IgD-negative memory B cell (primary cell): ENCODE measurements at regions not wholly inside any gene's neighbourhood (a gene's known extent, or its start where the extent isn't known, plus 50 kb on each side); places are given as distances from the start of the nearest gene placed in this dataset.
A peak's percentile ranks its signal among the peaks of the same experiment; 100 is the strongest.

Experiments
- H3K27ac Mint-ChIP-seq, 3 donors: one replicate each; pipeline ENCODE4 v1.8.0; 2020 to 2022; ENCODE audit warnings: mild to moderate bottlenecking in 3 of 3, mixed read lengths in 3 of 3, moderate library complexity in 1 of 3
- H3K27me3 Mint-ChIP-seq: one replicate; pipeline ENCODE4 v1.8.0; 2021; ENCODE audit warnings: mixed read lengths
- H3K36me3 Mint-ChIP-seq: one replicate; pipeline ENCODE4 v1.8.0; 2020; ENCODE audit warnings: mild to moderate bottlenecking, mixed read lengths
- H3K4me1 Mint-ChIP-seq, 3 donors: one replicate each; pipeline ENCODE4 v1.8.0; 2020 to 2022; ENCODE audit warnings: mixed read lengths in 3 of 3, mild to moderate bottlenecking in 1 of 3
- H3K4me3 Mint-ChIP-seq, 4 donors: one replicate each; pipeline ENCODE4 v1.8.0; 2020 to 2022; ENCODE audit warnings: mild to moderate bottlenecking in 4 of 4, mixed read lengths in 4 of 4, moderate library complexity in 3 of 4
- H3K9me3 Mint-ChIP-seq, 3 donors: one replicate each; pipeline ENCODE4 v1.8.0; 2020 to 2021; ENCODE audit warnings: mixed read lengths in 3 of 3, mild to moderate bottlenecking in 1 of 3

- no peak overlapping the region for H3K27ac Mint-ChIP-seq
- H3K27me3 Mint-ChIP-seq: peaks cover 26% of the 10 kb centered on the region
Observed at GRCh38 chr1:18553388-18553787, 72.7 kb downstream of the KLHDC7A start.

GRCh38 chr1:18554099-18554498 is 73.4 kb downstream of the KLHDC7A start:
- Mint-ChIP-seq H3K9me3 (peaks cover 0 to 2% (median 0%) of the 10 kb centered on the region in 3 donors), H3K27ac (no peak overlapping the region), H3K4me1 (peaks cover 0 to 7% (median 0%) of the 10 kb centered on the region in 3 donors), H3K4me3 (no peak overlapping the region), H3K27me3 (peaks cover 28% of the 10 kb centered on the region), H3K36me3 (no peaks in the 10 kb centered on the region)

More at GRCh38 chr1:18553388-18553787, 72.7 kb downstream of the KLHDC7A start:
- Mint-ChIP-seq H3K4me1 (peaks cover 0 to 4% (median 0%) of the 10 kb centered on the region in 3 donors), H3K9me3 (peaks cover 0 to 2% (median 0%) of the 10 kb centered on the region in 3 donors), H3K36me3 (no peaks in the 10 kb centered on the region), H3K4me3 (no peak overlapping the region)

GRCh38 chr1:18554597-18554996 is 73.9 kb downstream of the KLHDC7A start:
- H3K27ac Mint-ChIP-seq: no peak overlapping the region
- H3K27me3 Mint-ChIP-seq: peaks cover 33% of the 10 kb centered on the region
- H3K4me1 Mint-ChIP-seq: peaks cover 0 to 7% (median 0%) of the 10 kb centered on the region in 3 donors
- H3K4me3 Mint-ChIP-seq: no peak overlapping the region
- no peaks in the 10 kb centered on the region for H3K36me3 Mint-ChIP-seq
- peaks cover 0 to 2% (median 0%) of the 10 kb centered on the region in 3 donors for H3K9me3 Mint-ChIP-seq

GRCh38 chr1:18555036-18555435 is 74.3 kb downstream of the KLHDC7A start:
- Mint-ChIP-seq H3K27ac (no peak overlapping the region), H3K27me3 (peaks cover 38% of the 10 kb centered on the region), H3K36me3 (no peaks in the 10 kb centered on the region), H3K4me3 (no peak overlapping the region), H3K4me1 (peaks cover 0 to 7% (median 0%) of the 10 kb centered on the region in 3 donors), H3K9me3 (peaks cover 0 to 2% (median 0%) of the 10 kb centered on the region in 3 donors)

GRCh38 chr1:18556364-18556763 is 74.3 kb upstream of the PAX7 start:
- H3K4me1 Mint-ChIP-seq: peaks cover 0 to 7% (median 0%) of the 10 kb centered on the region in 3 donors
- no peak overlapping the region for H3K27ac Mint-ChIP-seq
- no peak overlapping the region for H3K4me3 Mint-ChIP-seq
- H3K36me3 Mint-ChIP-seq: no peaks in the 10 kb centered on the region
- peaks cover 37% of the 10 kb centered on the region for H3K27me3 Mint-ChIP-seq
- peaks cover 0 to 2% (median 0%) of the 10 kb centered on the region in 3 donors for H3K9me3 Mint-ChIP-seq

GRCh38 chr1:18557621-18558465 is 72.8 kb upstream of the PAX7 start:
- H3K36me3 Mint-ChIP-seq: no peaks in the 10 kb centered on the region
- H3K9me3 Mint-ChIP-seq: peaks cover 0 to 2% (median 0%) of the 10 kb centered on the region in 3 donors
- peak overlapping the region in 1 of 4 donors; percentile 43 for H3K4me3 Mint-ChIP-seq
- H3K27me3 Mint-ChIP-seq: peaks cover 44% of the 10 kb centered on the region
- H3K4me1 Mint-ChIP-seq: peaks cover 0 to 4% (median 0%) of the 10 kb centered on the region in 3 donors
- no peak overlapping the region for H3K27ac Mint-ChIP-seq

- Mint-ChIP-seq H3K27ac (no peak overlapping the region), H3K4me3 (no peak overlapping the region), H3K9me3 (peaks cover 0 to 2% (median 0%) of the 10 kb centered on the region in 3 donors), H3K36me3 (no peaks in the 10 kb centered on the region), H3K27me3 (peaks cover 44% of the 10 kb centered on the region), H3K4me1 (peaks cover 0 to 4% (median 0%) of the 10 kb centered on the region in 3 donors)
Observed at GRCh38 chr1:18560692-18561091, 70.0 kb upstream of the PAX7 start.

- H3K27ac Mint-ChIP-seq: no peak overlapping the region
- H3K4me1 Mint-ChIP-seq: peaks cover 0 to 6% (median 0%) of the 10 kb centered on the region in 3 donors
- no peak overlapping the region for H3K4me3 Mint-ChIP-seq
- H3K36me3 Mint-ChIP-seq: no peaks in the 10 kb centered on the region
- H3K27me3 Mint-ChIP-seq: peaks cover 42% of the 10 kb centered on the region
- peaks cover 0 to 2% (median 0%) of the 10 kb centered on the region in 3 donors for H3K9me3 Mint-ChIP-seq
Observed at GRCh38 chr1:18561967-18562366, 68.7 kb upstream of the PAX7 start.

- H3K9me3 Mint-ChIP-seq: peaks cover 0 to 9% (median 0%) of the 10 kb centered on the region in 3 donors
- peaks cover 0 to 1% (median 0%) of the 10 kb centered on the region in 3 donors for H3K4me1 Mint-ChIP-seq
- H3K36me3 Mint-ChIP-seq: no peaks in the 10 kb centered on the region
- no peak overlapping the region for H3K27ac Mint-ChIP-seq
- H3K27me3 Mint-ChIP-seq: peaks cover 24% of the 10 kb centered on the region
- H3K4me3 Mint-ChIP-seq: no peak overlapping the region
Observed at GRCh38 chr1:18564676-18565075, 66.0 kb upstream of the PAX7 start.

- H3K9me3 Mint-ChIP-seq: peaks cover 0 to 9% (median 0%) of the 10 kb centered on the region in 3 donors
- peaks cover 21% of the 10 kb centered on the region for H3K27me3 Mint-ChIP-seq
- peaks cover 0 to 2% (median 0%) of the 10 kb centered on the region in 3 donors for H3K4me1 Mint-ChIP-seq
- no peaks in the 10 kb centered on the region for H3K36me3 Mint-ChIP-seq
- peak overlapping the region in 1 of 4 donors; percentile 17 for H3K4me3 Mint-ChIP-seq
- H3K27ac Mint-ChIP-seq: no peak overlapping the region
Observed at GRCh38 chr1:18565321-18565720, 65.3 kb upstream of the PAX7 start.

- Mint-ChIP-seq H3K36me3 (no peaks in the 10 kb centered on the region), H3K27me3 (peaks cover 21% of the 10 kb centered on the region), H3K9me3 (peaks cover 0 to 9% (median 0%) of the 10 kb centered on the region in 3 donors), H3K27ac (no peak overlapping the region), H3K4me1 (peaks cover 6 to 13% (median 7%) of the 10 kb centered on the region in 3 donors), H3K4me3 (no peak overlapping the region)
Observed at GRCh38 chr1:18568489-18568888, 62.2 kb upstream of the PAX7 start.

- H3K27ac Mint-ChIP-seq: no peak overlapping the region
- no peak overlapping the region for H3K4me3 Mint-ChIP-seq
- peaks cover 7 to 15% (median 7%) of the 10 kb centered on the region in 3 donors for H3K4me1 Mint-ChIP-seq
- peaks cover 0 to 9% (median 0%) of the 10 kb centered on the region in 3 donors for H3K9me3 Mint-ChIP-seq
- H3K27me3 Mint-ChIP-seq: peaks cover 21% of the 10 kb centered on the region
- no peaks in the 10 kb centered on the region for H3K36me3 Mint-ChIP-seq
Observed at GRCh38 chr1:18569251-18569650, 61.4 kb upstream of the PAX7 start.

- Mint-ChIP-seq H3K9me3 (peaks cover 0 to 9% (median 0%) of the 10 kb centered on the region in 3 donors), H3K27ac (peak overlapping the region in 1 of 3 donors; percentile 43), H3K27me3 (peaks cover 20% of the 10 kb centered on the region), H3K4me3 (no peak overlapping the region), H3K36me3 (no peaks in the 10 kb centered on the region), H3K4me1 (peaks cover 7 to 15% (median 7%) of the 10 kb centered on the region in 3 donors)
Observed at GRCh38 chr1:18569811-18570545, 60.7 kb upstream of the PAX7 start.

- Mint-ChIP-seq H3K27ac (no peak overlapping the region), H3K4me1 (peaks cover 7 to 15% (median 7%) of the 10 kb centered on the region in 3 donors), H3K9me3 (peaks cover 0 to 9% (median 0%) of the 10 kb centered on the region in 3 donors), H3K36me3 (no peaks in the 10 kb centered on the region), H3K4me3 (no peak overlapping the region), H3K27me3 (peaks cover 22% of the 10 kb centered on the region)
Observed at GRCh38 chr1:18571275-18571674, 59.4 kb upstream of the PAX7 start.
